Loucy (cell line): ENCODE measurements at regions not wholly inside any gene's neighbourhood (a gene's known extent, or its start where the extent isn't known, plus 50 kb on each side); places are given as distances from the start of the nearest gene placed in this dataset.

Source experiments
- CTCF ChIP-seq: fragments of 200-600 bp; sonication (generic); conservative IDR thresholded peaks from 2 replicates; pipeline ENCODE4 v1.5.1; 2014; ENCODE audit warnings: mild to moderate bottlenecking, antibody characterized with exemption, low read length
- EZH2phosphoT487 ChIP-seq: fragments of 200-600 bp; IDR thresholded peaks from 2 replicates; pipeline ENCODE4 v1.6.1; 2018; ENCODE audit warnings: antibody characterized with exemption, mild to moderate bottlenecking, moderate library complexity, borderline replicate concordance

- TF ChIP-seq CTCF (no peak), EZH2phosphoT487 (no peak)
Observed at GRCh38 chr11:92416971-92417725, 192.5 kb downstream of the FAT3 start.
